CD4-positive, alpha-beta T cell (primary cell): ENCODE measurements at regions not wholly inside any gene's neighbourhood (a gene's known extent, or its start where the extent isn't known, plus 50 kb on each side); places are given as distances from the start of the nearest gene placed in this dataset.

Experiments
- ATAC-seq: fragments of 200-7000 bp; cut with Tn5 transposase; one replicate; pipeline ENCODE4 v1.10.0; 2022; ENCODE audit warnings: mild to moderate bottlenecking; ENCODE audit not compliant: poor library complexity
- CTCF ChIA-PET: fragments of 350-600 bp; sonication (Branson Sonifier 250); formaldehyde crosslinking; loops from one replicate; lab custom pipeline; 2021; ENCODE audit warnings: antibody characterized with exemption, inconsistent platforms; lab: Charles Lee
- POLR2A ChIA-PET: fragments of 350-600 bp; sonication (Branson Sonifier 250); formaldehyde crosslinking; loops from one replicate; lab custom pipeline; 2021; ENCODE audit warnings: antibody characterized with exemption, inconsistent platforms; lab: Charles Lee
- DNase-seq, 14 experiments: peaks; one replicate each; pipeline ENCODE4 v3.0.0-alpha.2; 2013 to 2020; ENCODE audit warnings: mixed read lengths in 2 of 14
- H3K27ac ChIP-seq, 2 donors: one replicate each; pipeline versions ENCODE4 v1.5.1 to v1.7.0; 2013; ENCODE audit warnings: low read length in 2 of 2, low read depth in 1 of 2, mild to moderate bottlenecking in 1 of 2
- H3K27me3 ChIP-seq, 2 experiments: 1 replicate in 1 of 2; 2 replicates in 1 of 2; pipeline versions ENCODE4 v1.6.1 to v1.7.0; 2013; ENCODE audit warnings: low read length in 2 of 2, control low read depth in 1 of 2, mild to moderate bottlenecking in 1 of 2, moderate library complexity in 1 of 2; ENCODE audit not compliant: insufficient read depth in 2 of 2, control insufficient read depth in 1 of 2
- H3K36me3 ChIP-seq: one replicate; pipeline ENCODE4 v1.6.1; 2013; ENCODE audit warnings: low read length, control low read depth; ENCODE audit not compliant: insufficient read depth
- H3K4me1 ChIP-seq: one replicate; pipeline ENCODE4 v1.6.1; 2013; ENCODE audit warnings: low read length, control low read depth; ENCODE audit not compliant: insufficient read depth
- H3K4me3 ChIP-seq: one replicate; pipeline ENCODE4 v1.5.1; 2013; ENCODE audit warnings: mild to moderate bottlenecking, low read length, moderate library complexity
- H3K9me3 ChIP-seq, 2 experiments: 1 replicate in 1 of 2; 2 replicates in 1 of 2; pipeline versions ENCODE4 v1.6.1 to v1.7.0; 2013; ENCODE audit warnings: low read length in 2 of 2, mild to moderate bottlenecking in 2 of 2, control low read depth in 1 of 2, moderate library complexity in 1 of 2; ENCODE audit not compliant: control insufficient read depth in 1 of 2, insufficient read depth in 1 of 2
- H3K27ac Mint-ChIP-seq: one replicate; pipeline ENCODE4 v1.8.0; 2020; ENCODE audit warnings: mixed read lengths
- H3K27me3 Mint-ChIP-seq: one replicate; pipeline ENCODE4 v1.8.0; 2021; ENCODE audit warnings: mixed read lengths
- H3K36me3 Mint-ChIP-seq: one replicate; pipeline ENCODE4 v1.8.0; 2021; ENCODE audit warnings: low read depth, mixed read lengths
- H3K4me1 Mint-ChIP-seq: one replicate; pipeline ENCODE4 v1.8.0; 2021; ENCODE audit warnings: low read depth, mixed read lengths
- H3K4me3 Mint-ChIP-seq: one replicate; pipeline ENCODE4 v1.8.0; 2020; ENCODE audit warnings: mild to moderate bottlenecking, mixed read lengths
- H3K9me3 Mint-ChIP-seq: one replicate; pipeline ENCODE4 v1.8.0; 2020; ENCODE audit warnings: mixed read lengths
- CTCF ChIP-seq: fragments of 200-600 bp; IDR thresholded peaks from one replicate; pipeline ENCODE4 v1.8.0; 2022; ENCODE audit warnings: antibody characterized with exemption, mild to moderate bottlenecking
- intact Hi-C, 2 experiments: fragments of 100-400 bp; cut with DNase I in 1 of 2; cut with micrococcal nuclease in 1 of 2; formaldehyde crosslinking; loops; one replicate each; pipeline versions ENCODE4 v1.15.1 to v1.9.0; 2023 to 2025; cut with DNase I, micrococcal nuclease

- no peak for TF ChIP-seq CTCF
- POLR2A ChIA-PET = no interaction called here
- no peak overlapping the region for H3K4me3 ChIP-seq
- H3K9me3 Mint-ChIP-seq = no peaks in the 10 kb centered on the region
- H3K27me3 Mint-ChIP-seq = peaks cover 5% of the 10 kb centered on the region
- no peaks in the 10 kb centered on the region for H3K9me3 ChIP-seq
- H3K4me1 Mint-ChIP-seq = no peaks in the 10 kb centered on the region
- no peak overlapping the region for H3K27ac ChIP-seq
- CTCF ChIA-PET = no interaction called here
- intact Hi-C loops = no loop called here
- H3K27me3 ChIP-seq = no peaks in the 10 kb centered on the region
- no peaks in the 10 kb centered on the region for H3K4me1 ChIP-seq
- no peaks in the 10 kb centered on the region for H3K36me3 ChIP-seq
- no peaks in the 10 kb centered on the region for H3K36me3 Mint-ChIP-seq
- DNase-seq = no peak
- ATAC-seq = no peak
- no peak overlapping the region for H3K4me3 Mint-ChIP-seq
- no peak overlapping the region for H3K27ac Mint-ChIP-seq
Observed at GRCh38 chr16:65704866-65705265, 583.0 kb upstream of the CDH11 start.

- intact Hi-C loops = no loop called here
- DNase-seq (no peak), ATAC-seq (no peak)
- Mint-ChIP-seq H3K27me3 (peaks cover 5% of the 10 kb centered on the region), H3K4me3 (no peak overlapping the region), H3K36me3 (no peaks in the 10 kb centered on the region), H3K9me3 (no peaks in the 10 kb centered on the region), H3K27ac (no peak overlapping the region), H3K4me1 (no peaks in the 10 kb centered on the region)
- CTCF ChIA-PET = no interaction called here
- Histone ChIP-seq H3K9me3 (peaks cover 0 to 4% of the 10 kb centered on the region in 2 experiments), H3K27ac (no peak overlapping the region), H3K27me3 (no peaks in the 10 kb centered on the region), H3K4me1 (no peaks in the 10 kb centered on the region), H3K4me3 (no peak overlapping the region), H3K36me3 (no peaks in the 10 kb centered on the region)
- no peak for TF ChIP-seq CTCF
- POLR2A ChIA-PET = no interaction called here
Observed at GRCh38 chr16:65702707-65703402, 581.0 kb upstream of the CDH11 start.

GRCh38 chr16:65700596-65700995 is 578.7 kb upstream of the CDH11 start:
- Mint-ChIP-seq H3K27ac (no peak overlapping the region), H3K4me3 (no peak overlapping the region), H3K9me3 (peaks cover 2% of the 10 kb centered on the region), H3K36me3 (no peaks in the 10 kb centered on the region), H3K27me3 (no peaks in the 10 kb centered on the region), H3K4me1 (no peaks in the 10 kb centered on the region)
- H3K36me3 ChIP-seq = no peaks in the 10 kb centered on the region
- H3K4me1 ChIP-seq = no peaks in the 10 kb centered on the region
- DNase-seq (no peak), ATAC-seq (no peak)
- no peak overlapping the region for H3K4me3 ChIP-seq
- no peak for TF ChIP-seq CTCF
- H3K27me3 ChIP-seq = no peaks in the 10 kb centered on the region
- H3K27ac ChIP-seq = no peak overlapping the region
- POLR2A ChIA-PET = no interaction called here
- intact Hi-C loops = no loop called here
- H3K9me3 ChIP-seq = peaks cover 0 to 8% of the 10 kb centered on the region in 2 experiments
- CTCF ChIA-PET = no interaction called here
